MM.1S (cell line): ENCODE measurements at regions not wholly inside any gene's neighbourhood (a gene's known extent, or its start where the extent isn't known, plus 50 kb on each side); places are given as distances from the start of the nearest gene placed in this dataset.
"Not testable (repeated sequence)": the region's sequence is repeated elsewhere in the genome, so short reads cannot be mapped to it uniquely, and the experiment has no call there.

Experiments
- DNase-seq: peaks from one replicate; pipeline ENCODE4 v3.0.0-alpha.2; 2015
- H2AFZ ChIP-seq: fragments of 300-600 bp; sonication (generic); 2 replicates; pipeline ENCODE4 v1.6.0; 2016; ENCODE audit warnings: antibody characterized with exemption, low read length
- H3F3A ChIP-seq: fragments of 300-600 bp; sonication (generic); 2 replicates; pipeline ENCODE4 v1.6.1; 2016; ENCODE audit warnings: mild to moderate bottlenecking, antibody characterized with exemption, low read length, moderate library complexity, mixed read lengths; ENCODE audit not compliant: insufficient read depth
- H3K27ac ChIP-seq: fragments of 300-600 bp; sonication (generic); 2 replicates; pipeline ENCODE4 v1.5.1; 2016; ENCODE audit warnings: mild to moderate bottlenecking, low read length
- H3K27me3 ChIP-seq: fragments of 300-600 bp; sonication (generic); replicated peaks from 2 replicates; pipeline ENCODE4 v1.6.0; 2016; ENCODE audit warnings: low read length; ENCODE audit not compliant: insufficient read depth
- H3K36me3 ChIP-seq: fragments of 300-600 bp; sonication (generic); replicated peaks from 2 replicates; pipeline ENCODE4 v1.6.1; 2016; ENCODE audit warnings: mild to moderate bottlenecking, low read length, mixed read lengths; ENCODE audit not compliant: insufficient read depth
- H3K4me1 ChIP-seq: fragments of 300-600 bp; sonication (generic); 2 replicates; pipeline ENCODE4 v1.6.1; 2016; ENCODE audit warnings: low read length, mixed read lengths
- H3K4me2 ChIP-seq: fragments of 300-600 bp; sonication (generic); 2 replicates; pipeline ENCODE4 v1.6.0; 2016; ENCODE audit warnings: low read depth, low read length
- H3K4me3 ChIP-seq: fragments of 300-600 bp; sonication (generic); 2 replicates; pipeline ENCODE4 v1.5.1; 2016; ENCODE audit warnings: low read length, mixed read lengths
- H3K79me2 ChIP-seq: fragments of 300-600 bp; sonication (generic); 2 replicates; pipeline ENCODE4 v1.6.1; 2016; ENCODE audit warnings: mixed run types, low read length, mixed read lengths
- H3K9ac ChIP-seq: fragments of 300-600 bp; sonication (generic); 2 replicates; pipeline ENCODE4 v1.6.1; 2016; ENCODE audit warnings: low read length, mixed read lengths
- H3K9me2 ChIP-seq: fragments of 300-600 bp; sonication (generic); replicated peaks from 2 replicates; pipeline ENCODE4 v1.6.1; 2016; ENCODE audit warnings: mild to moderate bottlenecking, low read length, mixed read lengths; ENCODE audit not compliant: insufficient read depth
- H3K9me3 ChIP-seq: fragments of 300-600 bp; sonication (generic); replicated peaks from 2 replicates; pipeline ENCODE4 v1.6.1; 2016; ENCODE audit warnings: mild to moderate bottlenecking, low read length, mixed read lengths; ENCODE audit not compliant: insufficient read depth
- H4K20me1 ChIP-seq: fragments of 300-600 bp; sonication (generic); 2 replicates; pipeline ENCODE4 v1.6.1; 2016; ENCODE audit warnings: mild to moderate bottlenecking, low read length, moderate library complexity, mixed read lengths; ENCODE audit not compliant: insufficient read depth
- EZH2 ChIP-seq: fragments of 300-600 bp; sonication (generic); optimal IDR thresholded peaks from 2 replicates; pipeline ENCODE3; 2017; ENCODE audit warnings: low read depth, mild to moderate bottlenecking, antibody characterized with exemption, low read length, mixed read lengths
- EZH2phosphoT487 ChIP-seq: fragments of 300-600 bp; sonication (generic); IDR thresholded peaks from 2 replicates; pipeline ENCODE4 v1.6.1; 2018; ENCODE audit warnings: antibody characterized with exemption, low read length
- TF ChIP-seq, protein P1 (sequence below): fragments of 300-600 bp; sonication (generic); IDR thresholded peaks from 2 replicates; pipeline ENCODE4 v1.5.1; 2016; ENCODE audit warnings: antibody characterized with exemption, low read length, mixed read lengths

DNA sequence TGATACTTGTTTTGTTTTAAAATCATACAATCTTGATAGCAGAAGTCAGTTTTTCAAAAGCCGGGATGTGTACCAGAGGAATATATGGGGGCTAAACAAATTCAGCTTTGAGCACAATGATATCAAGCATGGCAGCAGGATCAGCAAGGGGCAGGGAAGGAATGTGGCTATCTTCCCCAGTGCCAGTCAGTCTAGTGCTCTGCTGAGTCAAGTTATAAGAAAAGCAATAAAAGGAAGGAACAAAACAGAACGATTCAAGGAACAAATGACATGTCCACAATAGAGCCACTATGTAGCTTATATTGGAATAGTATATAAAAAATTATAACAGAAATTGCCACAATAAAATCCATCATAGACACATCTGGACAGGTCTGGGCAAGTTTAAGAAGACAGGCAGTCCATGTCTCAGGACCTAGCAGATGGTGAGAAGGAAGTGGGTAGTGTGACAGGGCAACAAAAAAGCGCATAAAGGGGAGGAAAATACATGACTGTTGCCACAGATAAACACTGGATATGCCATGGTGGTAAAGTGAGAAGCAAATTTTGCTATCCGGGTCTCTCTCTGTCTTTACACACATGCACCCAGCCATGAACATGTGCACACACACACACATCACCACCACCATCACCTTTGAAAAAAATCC is 518.2 kb upstream of the HTR2C start:
- H3K36me3 ChIP-seq, result no peaks in the 10 kb centered on the region
- no peaks in the 10 kb centered on the region for H3K9me3 ChIP-seq
- no peaks in the 10 kb centered on the region for H3F3A ChIP-seq
- H2AFZ ChIP-seq, result no peak overlapping the region
- H3K4me2 ChIP-seq, result no peak overlapping the region
- no peaks in the 10 kb centered on the region for H3K27me3 ChIP-seq
- TF ChIP-seq EZH2phosphoT487 (no peak), EZH2 (no peak)
- TF ChIP-seq, protein P1, sequence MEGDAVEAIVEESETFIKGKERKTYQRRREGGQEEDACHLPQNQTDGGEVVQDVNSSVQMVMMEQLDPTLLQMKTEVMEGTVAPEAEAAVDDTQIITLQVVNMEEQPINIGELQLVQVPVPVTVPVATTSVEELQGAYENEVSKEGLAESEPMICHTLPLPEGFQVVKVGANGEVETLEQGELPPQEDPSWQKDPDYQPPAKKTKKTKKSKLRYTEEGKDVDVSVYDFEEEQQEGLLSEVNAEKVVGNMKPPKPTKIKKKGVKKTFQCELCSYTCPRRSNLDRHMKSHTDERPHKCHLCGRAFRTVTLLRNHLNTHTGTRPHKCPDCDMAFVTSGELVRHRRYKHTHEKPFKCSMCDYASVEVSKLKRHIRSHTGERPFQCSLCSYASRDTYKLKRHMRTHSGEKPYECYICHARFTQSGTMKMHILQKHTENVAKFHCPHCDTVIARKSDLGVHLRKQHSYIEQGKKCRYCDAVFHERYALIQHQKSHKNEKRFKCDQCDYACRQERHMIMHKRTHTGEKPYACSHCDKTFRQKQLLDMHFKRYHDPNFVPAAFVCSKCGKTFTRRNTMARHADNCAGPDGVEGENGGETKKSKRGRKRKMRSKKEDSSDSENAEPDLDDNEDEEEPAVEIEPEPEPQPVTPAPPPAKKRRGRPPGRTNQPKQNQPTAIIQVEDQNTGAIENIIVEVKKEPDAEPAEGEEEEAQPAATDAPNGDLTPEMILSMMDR, result no peak
- H3K79me2 ChIP-seq, result no peaks in the 10 kb centered on the region
- H3K4me1 ChIP-seq, result no peaks in the 10 kb centered on the region
- H3K9ac ChIP-seq, result no peak overlapping the region
- H3K4me3 ChIP-seq, result no peak overlapping the region
- H3K9me2 ChIP-seq, result no peaks in the 10 kb centered on the region
- H3K27ac ChIP-seq, result no peak overlapping the region
- DNase-seq, result no peak
- H4K20me1 ChIP-seq, result no peaks in the 10 kb centered on the region

DNA sequence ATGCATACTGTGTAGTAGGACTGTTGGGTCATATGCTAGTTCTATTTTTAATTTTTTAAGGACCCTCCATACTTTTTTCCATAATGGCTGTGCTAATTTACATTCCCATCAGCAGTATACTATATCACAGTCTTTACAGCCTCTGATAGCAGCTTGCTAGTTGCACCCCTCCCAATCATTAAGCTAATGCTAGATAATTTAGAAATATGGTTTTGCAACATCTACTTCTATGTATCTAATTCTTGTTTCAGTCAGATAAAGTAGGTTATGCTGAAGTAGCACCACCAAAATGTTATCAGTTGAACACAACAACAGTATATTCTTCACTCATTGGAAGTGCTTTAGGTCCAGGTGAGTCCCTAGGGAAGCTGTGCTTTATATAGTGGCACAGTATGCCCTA is 522.7 kb upstream of the HTR2C start:
- no peaks in the 10 kb centered on the region for H3K27me3 ChIP-seq
- no peak overlapping the region for H3K4me2 ChIP-seq
- no peaks in the 10 kb centered on the region for H3K36me3 ChIP-seq
- no peak overlapping the region for H2AFZ ChIP-seq
- TF ChIP-seq EZH2, result no peak
- TF ChIP-seq, protein P1, result no peak
- no peak for TF ChIP-seq EZH2phosphoT487
- H3K9me2 ChIP-seq, result no peaks in the 10 kb centered on the region
- H3K4me3 ChIP-seq, result no peak overlapping the region
- no peak for DNase-seq
- H3K79me2 ChIP-seq, result no peaks in the 10 kb centered on the region
- no peaks in the 10 kb centered on the region for H3K9me3 ChIP-seq
- no peaks in the 10 kb centered on the region for H4K20me1 ChIP-seq
- H3F3A ChIP-seq, result no peaks in the 10 kb centered on the region
- no peak overlapping the region for H3K27ac ChIP-seq
- no peaks in the 10 kb centered on the region for H3K4me1 ChIP-seq
- H3K9ac ChIP-seq, result no peak overlapping the region

DNA sequence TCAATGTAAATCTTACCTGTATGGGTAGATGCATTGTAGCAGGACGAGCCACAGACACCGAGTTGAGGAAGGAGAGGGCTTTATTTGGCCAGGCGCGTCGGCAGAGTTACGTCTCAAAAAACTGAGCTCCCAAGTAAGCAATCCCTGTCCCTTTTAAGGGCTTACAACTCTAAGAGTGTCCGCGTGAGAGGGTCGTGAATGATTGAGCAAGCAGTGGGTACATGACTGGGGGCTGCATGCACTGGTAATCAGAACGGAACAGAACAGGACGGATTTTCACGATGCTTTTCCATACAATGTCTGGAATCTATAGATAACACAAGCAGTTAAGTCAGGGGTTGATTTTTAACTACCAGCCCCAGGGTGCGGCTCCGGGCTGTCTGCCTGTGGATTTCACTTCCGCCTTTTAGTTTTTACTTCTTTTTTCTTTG is 524.9 kb upstream of the HTR2C start:
- H3K9me2 ChIP-seq, result no peaks in the 10 kb centered on the region
- TF ChIP-seq, protein P1, result no peak
- TF ChIP-seq EZH2 (no peak), EZH2phosphoT487 (no peak)
- no peak overlapping the region for H3K27ac ChIP-seq
- no peak for DNase-seq
- H4K20me1 ChIP-seq, result no peaks in the 10 kb centered on the region
- no peaks in the 10 kb centered on the region for H3K36me3 ChIP-seq
- no peak overlapping the region for H3K9ac ChIP-seq
- H3F3A ChIP-seq, result no peaks in the 10 kb centered on the region
- no peaks in the 10 kb centered on the region for H3K9me3 ChIP-seq
- H3K4me2 ChIP-seq, result no peak overlapping the region
- H3K4me1 ChIP-seq, result no peaks in the 10 kb centered on the region
- H3K79me2 ChIP-seq, result no peaks in the 10 kb centered on the region
- no peaks in the 10 kb centered on the region for H3K27me3 ChIP-seq
- H2AFZ ChIP-seq, result no peak overlapping the region
- H3K4me3 ChIP-seq, result no peak overlapping the region

DNA sequence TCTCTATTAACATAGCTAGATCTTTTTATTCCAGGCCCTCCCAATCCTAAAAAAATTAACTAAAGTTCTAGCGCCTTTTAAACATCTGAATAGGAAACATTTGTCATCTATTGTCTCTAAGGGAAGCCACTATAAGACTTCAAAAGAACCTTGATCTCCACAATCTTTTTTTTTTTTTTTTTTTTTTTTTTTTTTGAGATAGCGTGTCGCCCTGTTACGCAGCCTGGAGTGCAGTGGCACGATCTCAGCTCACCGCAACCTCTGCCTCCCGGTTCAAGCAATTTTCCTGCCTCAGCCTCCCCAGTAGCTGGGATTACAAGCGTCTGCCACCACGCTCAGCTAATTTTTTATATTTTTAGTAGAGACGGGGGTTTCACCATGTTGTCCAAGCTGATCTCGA is 526.5 kb upstream of the HTR2C start:
- H3K9ac ChIP-seq, result not testable (repeated sequence)

More for the DNA sequence above, 526.5 kb upstream of the HTR2C start:
- not testable (repeated sequence) for H3K9me2 ChIP-seq, H2AFZ ChIP-seq, H3K4me3 ChIP-seq, H3K9me3 ChIP-seq, H3K36me3 ChIP-seq, H3K79me2 ChIP-seq, H3K4me1 ChIP-seq, DNase-seq, H3K4me2 ChIP-seq, H3K27ac ChIP-seq, H4K20me1 ChIP-seq, H3K27me3 ChIP-seq, H3F3A ChIP-seq
